H1 (cell line): ENCODE measurements at regions not wholly inside any gene's neighbourhood (a gene's known extent, or its start where the extent isn't known, plus 50 kb on each side); places are given as distances from the start of the nearest gene placed in this dataset.

Experiments used
- POU5F1 ChIP-seq: IDR thresholded peaks from 2 replicates; pipeline ENCODE4 v1.6.1; 2011; ENCODE audit warnings: low read depth, mild to moderate bottlenecking, low read length, moderate library complexity
- RXRA ChIP-seq: IDR thresholded peaks from 2 replicates; pipeline ENCODE4 v1.6.1; 2011; ENCODE audit warnings: low read depth, mild to moderate bottlenecking, low read length, moderate library complexity; ENCODE audit not compliant: insufficient read depth
- TF ChIP-seq, protein P1 (sequence below): IDR thresholded peaks from 2 replicates; pipeline ENCODE4 v1.6.1; 2011; ENCODE audit warnings: low read length, improper control_type of control experiment

DNA sequence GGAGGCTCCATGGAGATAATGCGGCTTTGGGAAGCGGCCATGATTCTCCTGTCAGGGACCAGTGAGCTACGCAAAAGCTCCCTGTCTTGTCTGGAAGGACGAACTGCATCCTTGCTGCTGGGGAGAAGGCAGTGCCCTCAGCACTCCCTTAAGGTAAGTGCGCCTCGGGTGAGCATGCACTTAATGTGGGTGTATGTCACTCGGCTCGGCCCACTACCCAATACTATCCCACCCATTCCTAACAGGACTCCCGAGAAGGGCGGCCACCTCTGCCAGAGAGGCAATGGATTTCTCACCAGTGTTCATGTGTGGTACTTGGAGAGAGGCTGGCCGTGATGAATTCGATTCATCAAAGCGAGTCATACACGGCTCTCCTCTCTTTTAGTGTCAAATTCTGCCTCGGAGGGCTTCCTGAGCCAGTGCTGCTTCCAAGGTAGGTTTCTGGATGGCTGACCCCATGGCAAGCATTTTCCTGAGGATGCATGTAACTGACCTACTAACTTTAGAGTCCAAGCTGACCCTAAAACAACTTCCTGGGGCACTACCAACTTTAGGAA, 151.7 kb upstream of the RTL1 start (continued):
- TF ChIP-seq, protein P1, sequence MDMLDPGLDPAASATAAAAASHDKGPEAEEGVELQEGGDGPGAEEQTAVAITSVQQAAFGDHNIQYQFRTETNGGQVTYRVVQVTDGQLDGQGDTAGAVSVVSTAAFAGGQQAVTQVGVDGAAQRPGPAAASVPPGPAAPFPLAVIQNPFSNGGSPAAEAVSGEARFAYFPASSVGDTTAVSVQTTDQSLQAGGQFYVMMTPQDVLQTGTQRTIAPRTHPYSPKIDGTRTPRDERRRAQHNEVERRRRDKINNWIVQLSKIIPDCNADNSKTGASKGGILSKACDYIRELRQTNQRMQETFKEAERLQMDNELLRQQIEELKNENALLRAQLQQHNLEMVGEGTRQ = no peak
- TF ChIP-seq RXRA (no peak), POU5F1 (no peak)
